HUES48 (cell line): ENCODE measurements at regions not wholly inside any gene's neighbourhood (a gene's known extent, or its start where the extent isn't known, plus 50 kb on each side); places are given as distances from the start of the nearest gene placed in this dataset.

ENCODE experiments used
- H3K27ac ChIP-seq: one replicate; pipeline ENCODE4 v1.7.0; 2013; ENCODE audit warnings: low read depth, low read length, inconsistent platforms
- H3K27me3 ChIP-seq: 2 replicates; pipeline ENCODE4 v1.6.1; 2013; ENCODE audit warnings: mild to moderate bottlenecking, low read length; ENCODE audit not compliant: control insufficient read depth, insufficient read depth
- H3K36me3 ChIP-seq: 2 replicates; pipeline ENCODE4 v1.6.1; 2013; ENCODE audit warnings: low read length; ENCODE audit not compliant: control insufficient read depth, insufficient read depth
- H3K4me1 ChIP-seq: 2 replicates; pipeline ENCODE4 v1.6.1; 2013; ENCODE audit warnings: mild to moderate bottlenecking, low read length; ENCODE audit not compliant: control insufficient read depth, insufficient read depth
- H3K4me3 ChIP-seq: 2 replicates; pipeline ENCODE4 v1.5.1; 2013; ENCODE audit warnings: mild to moderate bottlenecking, low read depth, low read length
- H3K9ac ChIP-seq: 2 replicates; pipeline ENCODE4 v1.6.1; 2013; ENCODE audit warnings: mild to moderate bottlenecking, low read depth, low read length, moderate library complexity
- H3K9me3 ChIP-seq: 2 replicates; pipeline ENCODE4 v1.6.1; 2013; ENCODE audit warnings: low read length; ENCODE audit not compliant: control insufficient read depth, insufficient read depth

DNA sequence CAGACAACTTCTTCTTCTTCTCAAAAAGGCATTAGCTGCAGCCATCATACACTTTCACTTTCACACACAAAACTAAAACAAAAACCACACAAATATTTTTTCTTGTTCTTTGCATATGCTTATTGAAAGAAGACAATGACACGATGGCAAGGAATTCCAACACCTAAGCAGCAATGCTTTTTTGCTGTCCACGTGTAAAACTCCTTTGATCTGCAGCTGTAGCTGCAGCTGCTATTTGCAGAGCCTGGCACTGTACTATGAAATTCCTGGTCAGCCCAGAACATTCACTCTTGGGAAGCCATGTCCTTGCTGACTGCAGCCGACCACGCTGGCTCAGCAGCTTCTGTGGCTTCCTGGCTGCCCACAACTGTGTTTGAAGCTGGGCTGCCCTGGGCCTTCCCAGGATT is 316.2 kb downstream of the CDH2 start:
- Histone ChIP-seq H3K27ac (no peak overlapping the region), H3K9ac (no peak overlapping the region), H3K9me3 (no peaks in the 10 kb centered on the region), H3K27me3 (no peaks in the 10 kb centered on the region), H3K4me3 (no peak overlapping the region), H3K4me1 (peaks cover 5% of the 10 kb centered on the region; the same call in 1 of the 2 replicates), H3K36me3 (no peaks in the 10 kb centered on the region)

DNA sequence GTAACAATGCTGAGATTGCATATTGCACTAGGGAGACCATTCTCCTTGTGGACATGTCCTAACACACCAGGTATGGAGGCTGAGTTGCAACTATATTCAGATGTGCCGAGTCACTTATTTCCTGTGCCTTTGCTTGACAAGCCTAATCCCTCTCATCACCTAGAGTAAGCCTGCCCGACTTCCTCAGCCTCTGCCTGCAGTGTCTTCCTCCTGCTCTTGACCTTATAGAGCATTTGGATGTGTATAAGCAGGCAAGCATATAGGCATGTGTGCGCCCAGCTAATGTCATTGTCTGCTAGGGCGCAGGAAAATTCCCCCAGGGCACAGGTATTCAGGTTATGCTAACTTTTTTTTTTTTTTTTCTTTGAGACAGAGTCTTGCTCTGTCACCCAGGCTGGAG is 316.9 kb downstream of the CDH2 start:
- peaks cover 5% of the 10 kb centered on the region; the same call in 1 of the 2 replicates for H3K4me1 ChIP-seq
- H3K9ac ChIP-seq, result no peak overlapping the region
- no peaks in the 10 kb centered on the region for H3K9me3 ChIP-seq
- no peaks in the 10 kb centered on the region for H3K36me3 ChIP-seq
- no peak overlapping the region for H3K27ac ChIP-seq
- H3K4me3 ChIP-seq, result no peak overlapping the region
- no peaks in the 10 kb centered on the region for H3K27me3 ChIP-seq

DNA sequence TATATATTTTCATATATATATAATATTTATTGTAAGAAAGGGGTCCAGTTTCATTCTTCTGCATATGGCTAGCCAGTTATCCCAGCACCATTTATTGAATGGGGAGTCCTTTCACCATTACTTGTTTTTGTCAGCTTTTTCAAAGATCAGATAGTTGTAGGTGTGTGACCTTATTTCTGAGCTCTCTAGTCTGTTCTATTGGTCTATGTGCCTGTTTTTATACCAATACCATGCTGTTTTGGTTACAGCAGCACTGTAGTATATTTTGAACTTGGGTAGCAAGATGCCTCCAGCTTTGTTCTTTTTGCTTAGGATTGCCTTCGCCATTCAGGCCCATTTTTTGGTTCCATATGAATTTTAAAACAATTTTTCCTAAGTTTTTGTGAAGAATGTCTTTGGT is 320.1 kb downstream of the CDH2 start:
- Histone ChIP-seq H3K9ac (no peak overlapping the region), H3K27ac (no peak overlapping the region), H3K27me3 (no peaks in the 10 kb centered on the region), H3K4me1 (peaks cover 5% of the 10 kb centered on the region; the same call in 1 of the 2 replicates), H3K4me3 (no peak overlapping the region), H3K36me3 (no peaks in the 10 kb centered on the region), H3K9me3 (no peaks in the 10 kb centered on the region)

DNA sequence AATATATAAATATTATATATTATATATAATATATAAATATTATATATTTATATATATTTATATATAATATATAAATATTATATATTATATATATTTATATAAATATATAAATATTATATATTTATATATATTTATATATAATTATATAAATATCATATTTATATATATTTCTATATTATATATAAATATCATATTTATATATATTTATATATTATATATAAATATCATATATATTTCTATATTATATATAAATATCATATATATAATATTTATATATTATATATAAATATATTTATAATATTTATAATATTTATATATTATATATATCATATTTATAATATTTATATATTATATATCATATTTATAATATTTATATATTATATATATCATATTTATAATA is 321.4 kb downstream of the CDH2 start:
- Histone ChIP-seq H3K27ac (no peak overlapping the region), H3K4me3 (no peak overlapping the region), H3K4me1 (no peaks in the 10 kb centered on the region; the same call in 1 of the 2 replicates), H3K9me3 (no peaks in the 10 kb centered on the region), H3K9ac (no peak overlapping the region), H3K36me3 (no peaks in the 10 kb centered on the region), H3K27me3 (no peaks in the 10 kb centered on the region)

DNA sequence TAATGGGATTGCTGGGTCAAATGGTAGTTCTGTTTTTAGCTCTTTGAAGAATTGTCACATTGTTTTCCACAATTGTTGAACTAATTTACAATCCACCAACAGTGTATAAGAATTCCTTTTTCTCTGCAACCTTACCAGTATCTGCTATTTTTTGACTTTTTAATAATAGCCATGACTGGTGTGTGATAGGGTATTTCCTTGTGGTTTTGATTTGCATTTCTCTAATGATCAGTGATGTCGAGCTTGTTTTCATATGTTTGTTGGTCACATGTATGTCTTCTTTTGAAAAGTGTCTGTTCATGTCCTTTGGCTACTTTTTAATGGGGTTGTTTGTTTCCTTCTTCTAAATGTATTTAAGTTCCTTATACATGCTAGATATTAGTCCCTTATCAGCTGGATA is 322.3 kb downstream of the CDH2 start:
- Histone ChIP-seq H3K9ac (no peak overlapping the region), H3K4me1 (no peaks in the 10 kb centered on the region), H3K36me3 (no peaks in the 10 kb centered on the region), H3K4me3 (no peak overlapping the region), H3K27ac (no peak overlapping the region), H3K27me3 (no peaks in the 10 kb centered on the region), H3K9me3 (no peaks in the 10 kb centered on the region)

DNA sequence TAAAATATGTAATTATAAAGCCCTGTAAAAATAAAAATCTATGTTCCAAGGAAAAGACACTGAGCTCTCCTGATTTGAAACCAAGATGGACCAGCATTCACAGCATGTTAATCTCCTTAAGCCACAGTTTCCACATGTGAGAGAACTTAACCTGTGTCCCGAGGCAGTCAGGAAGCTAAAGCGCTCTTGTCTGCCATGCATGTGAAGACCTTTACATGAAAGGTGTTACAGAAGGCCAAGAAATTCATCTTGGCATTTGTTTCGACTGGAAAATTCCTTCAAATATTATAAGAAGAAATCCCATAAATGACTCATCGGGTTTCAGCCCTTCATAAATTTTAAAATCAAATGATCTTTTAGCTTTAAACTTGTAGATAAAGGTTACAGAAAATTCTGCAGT is 328.6 kb downstream of the CDH2 start:
- Histone ChIP-seq H3K9me3 (no peaks in the 10 kb centered on the region), H3K36me3 (no peaks in the 10 kb centered on the region), H3K4me1 (no peaks in the 10 kb centered on the region), H3K27me3 (no peaks in the 10 kb centered on the region), H3K4me3 (no peak overlapping the region), H3K27ac (no peak overlapping the region), H3K9ac (no peak overlapping the region)

DNA sequence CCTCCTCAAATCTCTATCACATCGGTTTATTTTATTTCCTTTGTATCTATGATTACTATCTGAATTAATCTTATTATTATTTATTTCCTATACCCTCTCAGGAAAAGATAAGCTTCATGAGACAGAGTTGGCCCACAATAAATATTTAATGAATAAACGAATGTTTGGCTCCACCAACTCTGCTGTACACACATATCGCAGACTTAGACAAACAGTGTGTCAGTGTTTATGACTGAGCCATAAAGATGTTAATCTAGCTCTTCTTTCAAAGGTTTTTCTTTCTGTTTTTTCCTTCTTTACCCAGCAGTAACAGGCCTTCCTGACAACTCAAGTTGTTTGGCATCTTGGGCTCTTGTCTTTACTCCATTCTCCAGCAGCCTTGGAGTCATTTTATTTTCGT is 329.5 kb downstream of the CDH2 start:
- Histone ChIP-seq H3K4me3 (no peak overlapping the region), H3K9me3 (no peaks in the 10 kb centered on the region), H3K36me3 (no peaks in the 10 kb centered on the region), H3K9ac (no peak overlapping the region), H3K27ac (no peak overlapping the region), H3K4me1 (no peaks in the 10 kb centered on the region), H3K27me3 (no peaks in the 10 kb centered on the region)

DNA sequence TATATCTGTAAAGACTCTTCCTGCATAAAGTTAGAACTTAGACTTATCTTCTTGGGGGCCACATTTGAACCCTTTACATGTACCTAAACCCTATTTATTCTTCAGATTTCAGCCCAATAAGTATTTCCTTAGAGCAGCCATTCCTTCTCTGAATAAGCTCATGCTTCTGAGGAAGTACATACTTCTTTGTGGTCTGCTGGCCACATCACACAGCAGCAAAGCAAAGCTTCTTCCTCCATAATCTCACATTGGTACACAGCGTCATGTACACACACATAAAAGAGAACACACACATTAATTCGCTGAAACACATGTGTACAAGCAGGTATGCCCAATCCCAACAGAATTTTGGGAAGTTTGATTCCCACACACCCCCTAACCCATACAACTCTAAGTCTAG is 331.0 kb downstream of the CDH2 start:
- Histone ChIP-seq H3K27ac (no peak overlapping the region), H3K9ac (no peak overlapping the region), H3K27me3 (no peaks in the 10 kb centered on the region), H3K4me3 (no peak overlapping the region), H3K9me3 (no peaks in the 10 kb centered on the region), H3K36me3 (no peaks in the 10 kb centered on the region), H3K4me1 (no peaks in the 10 kb centered on the region)

DNA sequence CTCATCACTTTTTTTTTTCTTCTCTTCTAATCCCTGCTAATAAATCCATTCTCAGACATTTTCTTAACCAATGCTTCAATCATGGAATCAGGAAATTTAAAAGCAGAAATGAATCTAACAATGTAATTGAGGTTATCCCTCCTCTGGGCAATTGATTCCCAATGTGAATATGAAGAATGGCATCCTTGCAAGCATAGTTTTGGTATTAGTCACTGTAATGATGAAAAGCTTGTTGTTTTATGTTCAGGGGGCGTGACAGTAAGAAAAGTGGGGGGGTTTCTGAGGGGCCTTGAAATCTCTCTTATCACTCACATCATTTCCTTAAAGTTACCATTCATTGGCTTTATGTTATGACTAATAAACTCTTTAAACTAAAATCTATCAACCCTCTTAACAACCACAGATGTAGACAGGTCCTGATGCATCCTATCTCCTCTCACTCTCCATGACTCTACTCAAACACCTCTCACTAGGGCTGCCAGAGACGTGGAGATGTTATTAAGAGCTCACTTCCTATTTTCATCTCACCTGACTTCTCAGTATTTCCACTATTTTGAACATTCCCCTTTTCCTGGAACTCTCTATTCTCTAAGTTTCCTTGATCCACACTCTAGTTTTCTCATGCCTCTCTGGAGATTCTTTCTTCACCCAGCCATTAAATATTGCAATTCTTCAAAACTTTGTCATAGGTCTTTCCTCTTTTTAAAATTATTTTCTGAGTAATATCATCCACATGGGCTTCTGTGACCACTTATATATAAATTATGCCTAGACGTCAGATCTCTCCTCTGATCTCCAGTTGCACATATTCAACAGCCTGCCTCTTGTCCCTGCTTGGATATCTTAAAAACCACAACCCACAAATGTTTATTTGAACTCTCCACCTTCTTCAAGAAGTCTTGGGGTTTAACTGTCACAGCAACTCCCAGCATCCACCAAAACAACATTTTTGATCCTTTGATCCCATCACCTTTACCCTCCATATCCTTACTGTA is 332.9 kb downstream of the CDH2 start:
- Histone ChIP-seq H3K4me1 (no peaks in the 10 kb centered on the region; the same call in 1 of the 2 replicates), H3K27ac (no peak overlapping the region), H3K27me3 (no peaks in the 10 kb centered on the region), H3K9ac (no peak overlapping the region), H3K9me3 (no peaks in the 10 kb centered on the region), H3K36me3 (no peaks in the 10 kb centered on the region), H3K4me3 (no peak overlapping the region)

DNA sequence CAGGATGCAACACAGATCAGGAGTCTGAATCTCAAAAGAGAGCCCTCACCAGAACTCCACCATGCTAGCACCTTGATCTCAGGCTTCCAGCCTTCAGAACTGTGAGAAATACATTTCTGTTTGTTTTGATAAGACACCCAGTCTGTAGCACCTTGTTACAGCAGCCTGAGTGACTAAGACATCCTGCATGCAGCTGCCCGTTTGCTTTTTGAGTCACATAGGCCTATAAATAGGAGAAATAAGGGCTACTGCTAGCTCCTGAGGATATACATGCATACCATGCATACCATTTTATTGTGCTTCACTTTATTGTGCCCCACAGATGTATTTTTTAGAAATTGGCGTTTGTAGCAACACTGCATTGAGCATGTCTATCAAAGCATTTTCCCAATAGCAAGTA is 337.8 kb downstream of the CDH2 start:
- Histone ChIP-seq H3K27me3 (no peaks in the 10 kb centered on the region), H3K27ac (no peak overlapping the region), H3K4me3 (no peak overlapping the region), H3K4me1 (no peaks in the 10 kb centered on the region; the same call in 1 of the 2 replicates), H3K36me3 (no peaks in the 10 kb centered on the region), H3K9me3 (no peaks in the 10 kb centered on the region), H3K9ac (no peak overlapping the region)

DNA sequence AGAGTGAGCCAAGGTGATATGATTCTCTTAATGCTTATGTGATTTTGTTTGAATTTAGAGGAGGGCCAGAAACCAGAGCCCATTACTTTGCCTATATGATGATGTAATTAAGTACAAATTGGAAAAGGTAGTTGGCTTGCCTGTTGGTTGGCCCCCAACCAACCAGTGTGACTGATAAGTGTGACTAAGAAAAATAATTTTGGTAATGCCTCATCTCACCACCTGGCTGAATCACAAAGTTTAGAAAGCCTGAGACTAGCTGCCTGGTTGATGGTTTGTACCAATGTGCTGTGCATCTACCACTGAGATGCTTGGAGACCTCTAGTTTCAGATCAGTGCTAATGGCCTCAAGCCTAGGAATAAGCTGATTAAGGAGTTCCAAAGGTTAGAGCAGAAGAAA is 338.7 kb downstream of the CDH2 start:
- Histone ChIP-seq H3K27me3 (no peaks in the 10 kb centered on the region), H3K36me3 (no peaks in the 10 kb centered on the region), H3K27ac (no peak overlapping the region), H3K4me3 (no peak overlapping the region), H3K9me3 (no peaks in the 10 kb centered on the region), H3K9ac (no peak overlapping the region), H3K4me1 (no peaks in the 10 kb centered on the region; the same call in 1 of the 2 replicates)
